SW 1271 (cell line): ENCODE measurements at regions not wholly inside any gene's neighbourhood (a gene's known extent, or its start where the extent isn't known, plus 50 kb on each side); places are given as distances from the start of the nearest gene placed in this dataset.
A peak's percentile ranks its signal among the peaks of the same experiment; 100 is the strongest.
"Not testable (repeated sequence)": the region's sequence is repeated elsewhere in the genome, so short reads cannot be mapped to it uniquely, and the experiment has no call there.

Source experiments
- DNase-seq, 2 experiments: peaks; one replicate each; lab custom pipeline; 2025; lab: John Stamatoyannopoulos, UW

GRCh38 chr10:91003379-91003778, 82.5 kb upstream of the ANKRD1 start:
- DNase-seq: not testable (repeated sequence)

GRCh38 chr10:91005276-91005675, 84.4 kb upstream of the ANKRD1 start:
- not testable (repeated sequence) for DNase-seq

- peak in 1 of 2 experiments; percentile 44 for DNase-seq
These were observed 85.3 kb upstream of the ANKRD1 start for GRCh38 chr10:91006001-91006751.

GRCh38 chr10:91006752-91007346, 86.0 kb upstream of the ANKRD1 start:
- no peak for DNase-seq

GRCh38 chr10:91007655-91008054, 86.8 kb upstream of the ANKRD1 start:
- no peak for DNase-seq

GRCh38 chr10:91009121-91009520, 88.2 kb upstream of the ANKRD1 start:
- DNase-seq: no peak

GRCh38 chr10:91010952-91011351, 90.1 kb upstream of the ANKRD1 start:
- no peak for DNase-seq

GRCh38 chr10:91012502-91012901, 91.6 kb upstream of the ANKRD1 start:
- DNase-seq: no peak

- no peak for DNase-seq
These were observed 93.1 kb upstream of the ANKRD1 start for GRCh38 chr10:91013985-91014384.

GRCh38 chr10:91017198-91017597, 96.3 kb upstream of the ANKRD1 start:
- no peak for DNase-seq

GRCh38 chr10:91021901-91022300, 101.0 kb upstream of the ANKRD1 start:
- DNase-seq: no peak

GRCh38 chr10:91022390-91022789, 101.5 kb upstream of the ANKRD1 start:
- DNase-seq: no peak

- DNase-seq: no peak
These were observed 102.2 kb upstream of the ANKRD1 start for GRCh38 chr10:91022924-91023699.

GRCh38 chr10:91023700-91024398, 103.0 kb upstream of the ANKRD1 start:
- DNase-seq: no peak

GRCh38 chr10:91024541-91024940, 103.7 kb upstream of the ANKRD1 start:
- DNase-seq: no peak

GRCh38 chr10:91032611-91033206, 111.8 kb upstream of the ANKRD1 start:
- DNase-seq: no peak

- no peak for DNase-seq
These were observed 112.5 kb upstream of the ANKRD1 start for GRCh38 chr10:91033324-91033950.

GRCh38 chr10:91034042-91034441, 113.2 kb upstream of the ANKRD1 start:
- DNase-seq: no peak

GRCh38 chr10:91034494-91035159, 113.7 kb upstream of the ANKRD1 start:
- no peak for DNase-seq

- DNase-seq: no peak
These were observed 114.9 kb upstream of the ANKRD1 start for GRCh38 chr10:91035650-91036292.
